HepG2 (cell line): ENCODE measurements at regions not wholly inside any gene's neighbourhood (a gene's known extent, or its start where the extent isn't known, plus 50 kb on each side); places are given as distances from the start of the nearest gene placed in this dataset.

Source experiments
- JUN ChIP-seq: sonication (generic); formaldehyde crosslinking; IDR thresholded peaks from 2 replicates; pipeline ENCODE4 v1.4.0; 2020; ENCODE audit warnings: mild to moderate bottlenecking, missing genetic modification reagents
- MAX ChIP-seq: IDR thresholded peaks from 2 replicates; pipeline ENCODE4 v1.6.1; 2012; ENCODE audit warnings: inconsistent platforms
- NFE2L2 ChIP-seq: fragments of 150-350 bp; IDR thresholded peaks from 2 replicates; pipeline ENCODE4 v1.6.1; 2014; ENCODE audit warnings: low read length
- POLR2A ChIP-seq, 2 experiments: IDR thresholded peaks; 2 replicates each; pipeline ENCODE4 v1.6.1; 2011; ENCODE audit warnings: low read depth in 2 of 2, low read length in 2 of 2, mild to moderate bottlenecking in 1 of 2, moderate library complexity in 1 of 2; ENCODE audit not compliant: insufficient read depth in 1 of 2
- SMARCE1 ChIP-seq: fragments of 450-650 bp; IDR thresholded peaks from 2 replicates; pipeline ENCODE4 v1.6.1; 2017; ENCODE audit warnings: borderline replicate concordance
- ZBTB34 ChIP-seq: sonication (generic); formaldehyde crosslinking; IDR thresholded peaks from 2 replicates; pipeline ENCODE4 v1.8.0; 2022; ENCODE audit warnings: mild to moderate bottlenecking, missing genetic modification reagents
- TF ChIP-seq, protein P1 (sequence below): sonication (generic); formaldehyde crosslinking; IDR thresholded peaks from 2 replicates; pipeline ENCODE4 v1.5.0; 2020; ENCODE audit warnings: mild to moderate bottlenecking, missing genetic modification reagents, moderate library complexity

- TF ChIP-seq JUN (no peak), POLR2A (IDR thresholded peaks at IDR 0.05; ENCODE audit: insufficient read depth in 1 of 2, low read depth in 2 of 2, low read length in 2 of 2) (no peak), NFE2L2 (no peak), ZBTB34 (no peak), MAX (no peak), SMARCE1 (no peak)
- TF ChIP-seq, protein P1, sequence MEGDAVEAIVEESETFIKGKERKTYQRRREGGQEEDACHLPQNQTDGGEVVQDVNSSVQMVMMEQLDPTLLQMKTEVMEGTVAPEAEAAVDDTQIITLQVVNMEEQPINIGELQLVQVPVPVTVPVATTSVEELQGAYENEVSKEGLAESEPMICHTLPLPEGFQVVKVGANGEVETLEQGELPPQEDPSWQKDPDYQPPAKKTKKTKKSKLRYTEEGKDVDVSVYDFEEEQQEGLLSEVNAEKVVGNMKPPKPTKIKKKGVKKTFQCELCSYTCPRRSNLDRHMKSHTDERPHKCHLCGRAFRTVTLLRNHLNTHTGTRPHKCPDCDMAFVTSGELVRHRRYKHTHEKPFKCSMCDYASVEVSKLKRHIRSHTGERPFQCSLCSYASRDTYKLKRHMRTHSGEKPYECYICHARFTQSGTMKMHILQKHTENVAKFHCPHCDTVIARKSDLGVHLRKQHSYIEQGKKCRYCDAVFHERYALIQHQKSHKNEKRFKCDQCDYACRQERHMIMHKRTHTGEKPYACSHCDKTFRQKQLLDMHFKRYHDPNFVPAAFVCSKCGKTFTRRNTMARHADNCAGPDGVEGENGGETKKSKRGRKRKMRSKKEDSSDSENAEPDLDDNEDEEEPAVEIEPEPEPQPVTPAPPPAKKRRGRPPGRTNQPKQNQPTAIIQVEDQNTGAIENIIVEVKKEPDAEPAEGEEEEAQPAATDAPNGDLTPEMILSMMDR = no peak
These were observed 59.7 kb downstream of the KCNA1 start for GRCh38 chr12:4969405-4969804.
